ENCODE measurements at regions not wholly inside any gene's neighbourhood (a gene's known extent, or its start where the extent isn't known, plus 50 kb on each side); places are given as distances from the start of the nearest gene placed in this dataset.

- Histone ChIP-seq H3K4me1 (ENCODE audit: insufficient read depth, low read length, poor library complexity, severe bottlenecking) (peaks cover 29% of the 10 kb centered on the region), H3K36me3 (ENCODE audit: insufficient read depth, low read length) (no peaks in the 10 kb centered on the region)
Measured at GRCh38 chr3:162262129-162262528, 765.5 kb downstream of the OTOL1 start.

GRCh38 chr3:162263596-162263995 is 767.0 kb downstream of the OTOL1 start:
- TF ChIP-seq EZH2phosphoT487 (IDR thresholded peaks at IDR 0.05; ENCODE audit: borderline replicate concordance) (no peak), CTCF (conservative IDR thresholded peaks at IDR 0.05; ENCODE audit: low read length) (no peak)
- Histone ChIP-seq H3K4me2 (ENCODE audit: low read depth, low read length, poor library complexity, severe bottlenecking) (peak overlapping the region; percentile 43), H3F3A (ENCODE audit: low read depth) (peaks cover 9% of the 10 kb centered on the region; the same call in 1 of the 2 replicates), H2AFZ (ENCODE audit: low read length) (no peak overlapping the region), H3K4me3 (ENCODE audit: low read length, poor library complexity, severe bottlenecking) (no peak overlapping the region), H3K36me3 (ENCODE audit: insufficient read depth, low read length) (no peaks in the 10 kb centered on the region), H3K9ac (ENCODE audit: low read depth, low read length, poor library complexity, severe bottlenecking) (no peak overlapping the region), H3K9me2 (replicated peaks; ENCODE audit: low read depth, low read length) (no peaks in the 10 kb centered on the region), H3K4me1 (ENCODE audit: insufficient read depth, low read length, poor library complexity, severe bottlenecking) (peaks cover 29% of the 10 kb centered on the region), H4K20me1 (ENCODE audit: insufficient read depth, low read length, poor library complexity, severe bottlenecking) (no peaks in the 10 kb centered on the region), H3K27me3 (ENCODE audit: insufficient read depth, low read length, poor library complexity, severe bottlenecking) (no peaks in the 10 kb centered on the region), H3K9me3 (ENCODE audit: insufficient read depth, low read depth, low read length) (no peaks in the 10 kb centered on the region), H3K79me2 (ENCODE audit: insufficient read depth, low read length) (no peaks in the 10 kb centered on the region)

More at GRCh38 chr3:162262129-162262528, 765.5 kb downstream of the OTOL1 start:
- no peaks in the 10 kb centered on the region for H3K27me3 ChIP-seq (ENCODE audit: insufficient read depth, low read length, poor library complexity, severe bottlenecking)
- no peaks in the 10 kb centered on the region for H4K20me1 ChIP-seq (ENCODE audit: insufficient read depth, low read length, poor library complexity, severe bottlenecking)
- H3K4me3 ChIP-seq (ENCODE audit: low read length, poor library complexity, severe bottlenecking), result no peak overlapping the region
- no peaks in the 10 kb centered on the region for H3K9me2 ChIP-seq (replicated peaks; ENCODE audit: low read depth, low read length)
- H3K79me2 ChIP-seq (ENCODE audit: insufficient read depth, low read length), result no peaks in the 10 kb centered on the region
- TF ChIP-seq EZH2phosphoT487 (IDR thresholded peaks at IDR 0.05; ENCODE audit: borderline replicate concordance) (no peak), CTCF (conservative IDR thresholded peaks at IDR 0.05; ENCODE audit: low read length) (no peak)
- H2AFZ ChIP-seq (ENCODE audit: low read length), result no peak overlapping the region
- no peaks in the 10 kb centered on the region for H3K9me3 ChIP-seq (ENCODE audit: insufficient read depth, low read depth, low read length)
- H3K4me2 ChIP-seq (ENCODE audit: low read depth, low read length, poor library complexity, severe bottlenecking), result no peak overlapping the region
- peaks cover 9% of the 10 kb centered on the region; the same call in 1 of the 2 replicates for H3F3A ChIP-seq (ENCODE audit: low read depth)
- H3K9ac ChIP-seq (ENCODE audit: low read depth, low read length, poor library complexity, severe bottlenecking), result no peak overlapping the region

- no peaks in the 10 kb centered on the region for H3K9me3 ChIP-seq (ENCODE audit: insufficient read depth, low read depth, low read length)
- no peaks in the 10 kb centered on the region for H3K9me2 ChIP-seq (replicated peaks; ENCODE audit: low read depth, low read length)
- no peaks in the 10 kb centered on the region for H3K27me3 ChIP-seq (ENCODE audit: insufficient read depth, low read length, poor library complexity, severe bottlenecking)
- no peaks in the 10 kb centered on the region for H3K79me2 ChIP-seq (ENCODE audit: insufficient read depth, low read length)
- no peak for TF ChIP-seq CTCF (conservative IDR thresholded peaks at IDR 0.05; ENCODE audit: low read length)
- no peak overlapping the region for H2AFZ ChIP-seq (ENCODE audit: low read length)
- H3F3A ChIP-seq (ENCODE audit: low read depth), result no peaks in the 10 kb centered on the region
- no peak overlapping the region for H3K9ac ChIP-seq (ENCODE audit: low read depth, low read length, poor library complexity, severe bottlenecking)
- peaks cover 8% of the 10 kb centered on the region for H3K4me1 ChIP-seq (ENCODE audit: insufficient read depth, low read length, poor library complexity, severe bottlenecking)
- H3K36me3 ChIP-seq (ENCODE audit: insufficient read depth, low read length), result no peaks in the 10 kb centered on the region
- H4K20me1 ChIP-seq (ENCODE audit: insufficient read depth, low read length, poor library complexity, severe bottlenecking), result no peaks in the 10 kb centered on the region
- H3K4me2 ChIP-seq (ENCODE audit: low read depth, low read length, poor library complexity, severe bottlenecking), result no peak overlapping the region
- no peak overlapping the region for H3K4me3 ChIP-seq (ENCODE audit: low read length, poor library complexity, severe bottlenecking)
Measured at GRCh38 chr3:162269636-162270458, 773.2 kb downstream of the OTOL1 start.

Measured in Loucy (cell line).